HL-60 (cell line): ENCODE measurements at regions not wholly inside any gene's neighbourhood (a gene's known extent, or its start where the extent isn't known, plus 50 kb on each side); places are given as distances from the start of the nearest gene placed in this dataset.

Source experiments
- DNase-seq, 2 experiments: peaks; one replicate each; pipeline ENCODE4 v3.0.0-alpha.2; 2010 to 2020; ENCODE audit warnings: low read depth in 1 of 2, low spot score in 1 of 2
- H3K27ac ChIP-seq: fragments of 250-450 bp; sonication (Bioruptor Pico); replicated peaks from 2 replicates; pipeline ENCODE4 v1.5.1; 2020; ENCODE audit warnings: mild to moderate bottlenecking, moderate library complexity
- H3K27me3 ChIP-seq: fragments of 250-450 bp; sonication (Bioruptor Pico); 2 replicates; pipeline ENCODE4 v1.5.1; 2021; ENCODE audit warnings: mild to moderate bottlenecking, moderate library complexity; ENCODE audit not compliant: insufficient read depth, poor library complexity, severe bottlenecking
- H3K4me3 ChIP-seq: replicated peaks from 2 replicates; pipeline ENCODE4 v1.5.1; 2011; ENCODE audit warnings: mild to moderate bottlenecking, control low read depth, low read length; ENCODE audit not compliant: insufficient read depth
- GABPA ChIP-seq: IDR thresholded peaks from 2 replicates; pipeline ENCODE4 v1.6.1; 2012; ENCODE audit warnings: low read depth
- POLR2AphosphoS5 ChIP-seq: IDR thresholded peaks from 2 replicates; pipeline ENCODE4 v1.6.1; 2012; ENCODE audit warnings: low read depth
- REST ChIP-seq: IDR thresholded peaks from 2 replicates; pipeline ENCODE4 v1.6.1; 2012; ENCODE audit warnings: low read depth; ENCODE audit not compliant: insufficient replicate concordance
- SPI1 ChIP-seq: IDR thresholded peaks from 2 replicates; pipeline ENCODE4 v1.6.1; 2012; ENCODE audit warnings: low read depth, mild to moderate bottlenecking, borderline replicate concordance
- TF ChIP-seq, protein P1 (sequence below): IDR thresholded peaks from one replicate; pipeline ENCODE4 v1.5.1; 2011; ENCODE audit warnings: low read length, control low read depth, inconsistent platforms; ENCODE audit not compliant: insufficient read depth

GRCh38 chr11:70824605-70825245 lies 426.4 kb downstream of the CTTN start:
- H3K4me3 ChIP-seq: no peak overlapping the region
- H3K27me3 ChIP-seq: peaks cover 11% of the 10 kb centered on the region
- no peak for DNase-seq
- TF ChIP-seq SPI1 (no peak), GABPA (no peak)
- H3K27ac ChIP-seq: no peak overlapping the region

- H3K4me3 ChIP-seq: no peak overlapping the region
- TF ChIP-seq GABPA: no peak
- TF ChIP-seq POLR2AphosphoS5: no peak
- no peak for TF ChIP-seq SPI1
- TF ChIP-seq, protein P1, sequence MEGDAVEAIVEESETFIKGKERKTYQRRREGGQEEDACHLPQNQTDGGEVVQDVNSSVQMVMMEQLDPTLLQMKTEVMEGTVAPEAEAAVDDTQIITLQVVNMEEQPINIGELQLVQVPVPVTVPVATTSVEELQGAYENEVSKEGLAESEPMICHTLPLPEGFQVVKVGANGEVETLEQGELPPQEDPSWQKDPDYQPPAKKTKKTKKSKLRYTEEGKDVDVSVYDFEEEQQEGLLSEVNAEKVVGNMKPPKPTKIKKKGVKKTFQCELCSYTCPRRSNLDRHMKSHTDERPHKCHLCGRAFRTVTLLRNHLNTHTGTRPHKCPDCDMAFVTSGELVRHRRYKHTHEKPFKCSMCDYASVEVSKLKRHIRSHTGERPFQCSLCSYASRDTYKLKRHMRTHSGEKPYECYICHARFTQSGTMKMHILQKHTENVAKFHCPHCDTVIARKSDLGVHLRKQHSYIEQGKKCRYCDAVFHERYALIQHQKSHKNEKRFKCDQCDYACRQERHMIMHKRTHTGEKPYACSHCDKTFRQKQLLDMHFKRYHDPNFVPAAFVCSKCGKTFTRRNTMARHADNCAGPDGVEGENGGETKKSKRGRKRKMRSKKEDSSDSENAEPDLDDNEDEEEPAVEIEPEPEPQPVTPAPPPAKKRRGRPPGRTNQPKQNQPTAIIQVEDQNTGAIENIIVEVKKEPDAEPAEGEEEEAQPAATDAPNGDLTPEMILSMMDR: no peak
- no peak for TF ChIP-seq REST
- H3K27ac ChIP-seq: no peak overlapping the region
- peaks cover 11% of the 10 kb centered on the region for H3K27me3 ChIP-seq
- no peak for DNase-seq
These were observed 426.4 kb downstream of the SHANK2 start for GRCh38 chr11:70825893-70826540.

- TF ChIP-seq GABPA (no peak), POLR2AphosphoS5 (no peak), SPI1 (no peak), REST (no peak)
- TF ChIP-seq, protein P1: no peak
- DNase-seq: no peak
- H3K4me3 ChIP-seq: no peak overlapping the region
- H3K27ac ChIP-seq: no peak overlapping the region
- H3K27me3 ChIP-seq: peaks cover 11% of the 10 kb centered on the region
These were observed 425.6 kb downstream of the SHANK2 start for GRCh38 chr11:70826541-70827335.

DNA sequence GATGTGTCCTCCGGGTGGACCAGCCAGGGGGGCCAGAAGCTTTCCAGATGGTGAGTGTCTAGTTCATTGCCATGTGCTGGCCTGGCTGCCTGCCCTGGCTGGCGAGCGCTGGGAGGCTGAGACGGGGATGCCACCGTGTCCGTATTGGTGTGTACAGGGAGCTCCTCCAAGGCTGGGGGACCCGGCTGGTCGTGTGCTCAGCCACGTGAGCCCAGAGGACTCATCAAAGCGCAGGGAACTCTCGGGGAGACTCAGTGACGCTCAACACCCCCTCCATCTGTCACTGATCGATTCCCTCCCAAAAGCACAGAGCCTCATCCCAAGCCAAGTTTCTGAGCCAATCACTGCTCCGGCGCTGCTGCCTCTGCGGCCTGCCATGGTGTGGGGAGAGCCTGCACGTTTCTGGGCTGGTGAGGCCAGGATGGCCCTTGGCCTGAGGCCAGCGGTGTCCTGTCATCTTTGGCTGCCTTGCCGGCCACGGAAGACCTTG lies 423.7 kb downstream of the SHANK2 start:
- TF ChIP-seq GABPA (no peak), POLR2AphosphoS5 (no peak), SPI1 (no peak), REST (no peak)
- TF ChIP-seq, protein P1: no peak
- H3K4me3 ChIP-seq: no peak overlapping the region
- no peak for DNase-seq
- H3K27me3 ChIP-seq: peaks cover 11% of the 10 kb centered on the region
- no peak overlapping the region for H3K27ac ChIP-seq
